ENCODE measurements at regions not wholly inside any gene's neighbourhood (a gene's known extent, or its start where the extent isn't known, plus 50 kb on each side); places are given as distances from the start of the nearest gene placed in this dataset.

DNA sequence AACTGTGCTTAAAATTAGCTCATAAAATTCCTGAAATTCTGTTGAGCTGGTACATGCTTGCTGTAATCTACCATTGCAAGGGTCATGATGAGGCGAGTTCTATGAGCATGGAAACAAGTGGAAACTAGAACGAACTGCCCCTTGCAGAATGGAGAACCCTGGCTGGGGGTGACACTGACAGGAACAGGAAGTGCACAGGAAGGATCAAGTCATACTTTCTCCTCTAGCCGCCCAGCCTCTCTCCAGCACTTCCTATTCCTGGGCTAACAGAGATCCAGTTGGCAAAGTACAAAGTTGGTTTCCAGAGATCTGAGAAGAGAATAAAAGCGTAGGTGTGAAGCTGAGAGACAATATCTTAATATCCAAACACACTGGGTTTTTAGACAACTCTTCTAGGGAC lies 414.2 kb upstream of the PODXL start:
- Histone ChIP-seq H3K9ac (ENCODE audit: low read length) (no peak overlapping the region), H3K4me3 (ENCODE audit: low read depth, low read length, poor library complexity, severe bottlenecking) (no peak overlapping the region), H3K27ac (ENCODE audit: low read depth, low read length, poor library complexity, severe bottlenecking) (no peak overlapping the region), H3K27me3 (ENCODE audit: insufficient read depth, low read length) (no peaks in the 10 kb centered on the region), H3K4me1 (ENCODE audit: insufficient read depth, low read length, severe bottlenecking) (no peaks in the 10 kb centered on the region), H3K36me3 (ENCODE audit: insufficient read depth, low read length) (no peaks in the 10 kb centered on the region), H3K79me2 (ENCODE audit: insufficient read depth, low read length) (no peaks in the 10 kb centered on the region), H4K20me1 (ENCODE audit: insufficient read depth, low read length) (no peaks in the 10 kb centered on the region), H2AFZ (ENCODE audit: low read length) (no peak overlapping the region), H3K4me2 (ENCODE audit: low read length) (no peak overlapping the region), H3K9me3 (ENCODE audit: low read length) (no peaks in the 10 kb centered on the region), H3F3A (ENCODE audit: insufficient read depth, low read length) (no peaks in the 10 kb centered on the region), H3K9me2 (ENCODE audit: low read depth, low read length) (no peaks in the 10 kb centered on the region)
- TF ChIP-seq EZH2 (IDR thresholded peaks at IDR 0.05; ENCODE audit: borderline replicate concordance, low read length), result no peak
- no peak for TF ChIP-seq CTCF (IDR thresholded peaks at IDR 0.05; ENCODE audit: low read length)

- Histone ChIP-seq H2AFZ (ENCODE audit: low read length) (no peak overlapping the region), H3K9me3 (ENCODE audit: low read length) (no peaks in the 10 kb centered on the region), H3K4me1 (ENCODE audit: insufficient read depth, low read length, severe bottlenecking) (no peaks in the 10 kb centered on the region), H3K27me3 (ENCODE audit: insufficient read depth, low read length) (no peaks in the 10 kb centered on the region), H3K27ac (ENCODE audit: low read depth, low read length, poor library complexity, severe bottlenecking) (no peak overlapping the region), H3K9ac (ENCODE audit: low read length) (no peak overlapping the region), H3F3A (ENCODE audit: insufficient read depth, low read length) (no peaks in the 10 kb centered on the region), H3K9me2 (ENCODE audit: low read depth, low read length) (no peaks in the 10 kb centered on the region), H3K4me2 (ENCODE audit: low read length) (no peak overlapping the region), H4K20me1 (ENCODE audit: insufficient read depth, low read length) (no peaks in the 10 kb centered on the region), H3K79me2 (ENCODE audit: insufficient read depth, low read length) (no peaks in the 10 kb centered on the region), H3K4me3 (ENCODE audit: low read depth, low read length, poor library complexity, severe bottlenecking) (no peak overlapping the region), H3K36me3 (ENCODE audit: insufficient read depth, low read length) (no peaks in the 10 kb centered on the region)
- TF ChIP-seq EZH2 (IDR thresholded peaks at IDR 0.05; ENCODE audit: borderline replicate concordance, low read length), result no peak
- no peak for TF ChIP-seq CTCF (IDR thresholded peaks at IDR 0.05; ENCODE audit: low read length)
Measured at GRCh38 chr7:131969560-131969959, 413.1 kb upstream of the PODXL start.

DNA sequence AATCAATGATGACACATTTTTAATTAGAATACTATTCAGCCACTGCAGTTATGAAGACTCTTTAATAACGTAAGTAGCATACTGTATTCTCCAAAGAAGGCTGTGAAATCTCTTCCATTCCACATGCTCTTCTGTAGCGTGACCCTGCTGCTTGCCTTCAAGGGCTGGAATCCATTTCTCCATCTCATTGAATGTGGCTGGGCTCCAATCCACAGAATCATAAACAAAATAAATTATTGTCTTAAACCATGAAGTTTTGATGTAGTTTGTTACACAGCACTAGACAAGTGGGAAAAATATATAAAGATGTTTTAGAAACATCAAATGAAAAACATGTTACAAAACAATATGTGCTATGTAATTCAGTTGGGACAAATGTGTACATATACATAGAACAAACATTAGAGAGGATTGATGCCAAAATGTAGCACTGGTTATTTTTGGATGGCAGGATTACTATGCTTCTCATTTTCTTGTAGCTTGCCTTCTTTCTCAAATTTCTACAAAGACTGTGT lies 410.8 kb upstream of the PODXL start:
- Histone ChIP-seq H2AFZ (ENCODE audit: low read length) (no peak overlapping the region), H3K27ac (ENCODE audit: low read depth, low read length, poor library complexity, severe bottlenecking) (no peak overlapping the region), H3K36me3 (ENCODE audit: insufficient read depth, low read length) (no peaks in the 10 kb centered on the region), H3K4me3 (ENCODE audit: low read depth, low read length, poor library complexity, severe bottlenecking) (no peak overlapping the region), H3K27me3 (ENCODE audit: insufficient read depth, low read length) (no peaks in the 10 kb centered on the region), H3K4me2 (ENCODE audit: low read length) (no peak overlapping the region), H3K4me1 (ENCODE audit: insufficient read depth, low read length, severe bottlenecking) (no peaks in the 10 kb centered on the region), H3K9me3 (ENCODE audit: low read length) (no peaks in the 10 kb centered on the region), H3K9ac (ENCODE audit: low read length) (no peak overlapping the region), H3K79me2 (ENCODE audit: insufficient read depth, low read length) (no peaks in the 10 kb centered on the region), H3K9me2 (ENCODE audit: low read depth, low read length) (no peaks in the 10 kb centered on the region), H3F3A (ENCODE audit: insufficient read depth, low read length) (no peaks in the 10 kb centered on the region), H4K20me1 (ENCODE audit: insufficient read depth, low read length) (no peaks in the 10 kb centered on the region)
- no peak for TF ChIP-seq CTCF (IDR thresholded peaks at IDR 0.05; ENCODE audit: low read length)
- no peak for TF ChIP-seq EZH2 (IDR thresholded peaks at IDR 0.05; ENCODE audit: borderline replicate concordance, low read length)
